ENCODE measurements at regions not wholly inside any gene's neighbourhood (a gene's known extent, or its start where the extent isn't known, plus 50 kb on each side); places are given as distances from the start of the nearest gene placed in this dataset.

GRCh38 chr4:138561906-138562305 is 319.8 kb upstream of the SLC7A11 start:
- TF ChIP-seq CTCF (conservative IDR thresholded peaks at IDR 0.05; ENCODE audit: low read depth, low read length) (no peak), EZH2 (IDR thresholded peaks at IDR 0.05; ENCODE audit: low read length, unreplicated experiment) (no peak)

Measured in PC-3 (cell line).